AG04449 (cell line): ENCODE measurements at regions not wholly inside any gene's neighbourhood (a gene's known extent, or its start where the extent isn't known, plus 50 kb on each side); places are given as distances from the start of the nearest gene placed in this dataset.

Experiments
- CTCF ChIA-PET: fragments of 350-600 bp; formaldehyde crosslinking; extraction: SDS; loops from one replicate; lab custom pipeline; 2021; ENCODE audit warnings: antibody characterized with exemption; lab: Yijun Ruan, JAX
- POLR2A ChIA-PET: fragments of 400-600, 350-600 bp; formaldehyde crosslinking; extraction: SDS; loops from one replicate; lab custom pipeline; 2020; ENCODE audit warnings: antibody characterized with exemption, inconsistent platforms; lab: Yijun Ruan, JAX
- DNase-seq: peaks from one replicate; pipeline ENCODE4 v3.0.0-alpha.2; 2010; ENCODE audit warnings: low read depth, low spot score
- H3K4me3 ChIP-seq: 2 replicates; pipeline ENCODE4 v1.5.1; 2011; ENCODE audit warnings: low read depth, mild to moderate bottlenecking, control low read depth, low read length
- CTCF ChIP-seq: IDR thresholded peaks from one replicate; pipeline ENCODE4 v1.5.1; 2011; ENCODE audit warnings: mild to moderate bottlenecking, moderate library complexity, low read length, control low read depth, inconsistent platforms; ENCODE audit not compliant: insufficient read depth; ENCODE audit errors: missing control alignments

- no peak for TF ChIP-seq CTCF
- no peak for DNase-seq
- no peak overlapping the region for H3K4me3 ChIP-seq
- POLR2A ChIA-PET = no interaction called here
- CTCF ChIA-PET = no interaction called here
These were observed 1077.6 kb upstream of the FOXG1 start for GRCh38 chr14:27688841-27689444.

- POLR2A ChIA-PET = no interaction called here
- CTCF ChIA-PET = no interaction called here
- no peak for TF ChIP-seq CTCF
- DNase-seq = no peak
- H3K4me3 ChIP-seq = no peak overlapping the region
These were observed 1054.2 kb upstream of the FOXG1 start for GRCh38 chr14:27712364-27712763.

- CTCF ChIA-PET = no interaction called here
- POLR2A ChIA-PET = no interaction called here
- TF ChIP-seq CTCF = no peak
- H3K4me3 ChIP-seq = no peak overlapping the region
- DNase-seq = no peak
These were observed 1051.0 kb upstream of the FOXG1 start for GRCh38 chr14:27715561-27715960.

GRCh38 chr14:27721760-27722159, 1044.8 kb upstream of the FOXG1 start:
- TF ChIP-seq CTCF = no peak
- CTCF ChIA-PET = no interaction called here
- POLR2A ChIA-PET = no interaction called here
- no peak for DNase-seq
- no peak overlapping the region for H3K4me3 ChIP-seq

- CTCF ChIA-PET = no interaction called here
- POLR2A ChIA-PET = no interaction called here
- TF ChIP-seq CTCF = no peak
- no peak overlapping the region for H3K4me3 ChIP-seq
- no peak for DNase-seq
These were observed 1041.1 kb upstream of the FOXG1 start for GRCh38 chr14:27725482-27725881.

- DNase-seq = no peak
- no peak for TF ChIP-seq CTCF
- ChIA-PET CTCF (no interaction called here), POLR2A (no interaction called here)
- no peak overlapping the region for H3K4me3 ChIP-seq
These were observed 1039.3 kb upstream of the FOXG1 start for GRCh38 chr14:27727251-27727770.
